ENCODE measurements at regions not wholly inside any gene's neighbourhood (a gene's known extent, or its start where the extent isn't known, plus 50 kb on each side); places are given as distances from the start of the nearest gene placed in this dataset.

DNA sequence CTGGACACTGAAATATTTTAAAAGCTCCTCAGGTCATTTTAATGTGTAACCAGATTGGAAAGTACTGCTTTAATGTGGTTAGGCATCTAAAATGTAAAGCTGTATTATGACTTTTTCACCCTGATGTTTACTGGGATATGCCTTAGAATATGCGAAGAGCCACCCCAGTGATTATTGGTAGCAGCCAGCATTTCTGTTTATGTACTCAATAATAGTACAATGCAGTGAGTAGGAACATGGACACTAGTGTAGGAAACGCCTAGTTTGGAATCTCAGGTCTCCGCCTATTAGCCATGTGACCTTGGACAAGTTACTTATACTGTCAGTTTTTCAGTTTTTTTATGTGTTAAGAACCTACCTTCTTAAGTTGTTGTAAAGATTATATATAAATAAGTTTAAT, 446.0 kb upstream of the PITX2 start:
- TF ChIP-seq MXI1 (conservative IDR thresholded peaks at IDR 0.05; ENCODE audit: poor library complexity, severe bottlenecking) (no peak), EZH2 (IDR thresholded peaks at IDR 0.05; ENCODE audit: borderline replicate concordance, insufficient read depth, low read length, poor library complexity, severe bottlenecking) (no peak), EP300 (conservative IDR thresholded peaks at IDR 0.05; ENCODE audit: poor library complexity, severe bottlenecking) (no peak), TAF1 (IDR thresholded peaks at IDR 0.05; ENCODE audit: low read depth) (no peak), RAD21 (conservative IDR thresholded peaks at IDR 0.05) (no peak), POLR2AphosphoS5 (IDR thresholded peaks at IDR 0.05) (no peak), SMC3 (conservative IDR thresholded peaks at IDR 0.05; ENCODE audit: poor library complexity) (no peak)
- TF ChIP-seq, protein P1, sequence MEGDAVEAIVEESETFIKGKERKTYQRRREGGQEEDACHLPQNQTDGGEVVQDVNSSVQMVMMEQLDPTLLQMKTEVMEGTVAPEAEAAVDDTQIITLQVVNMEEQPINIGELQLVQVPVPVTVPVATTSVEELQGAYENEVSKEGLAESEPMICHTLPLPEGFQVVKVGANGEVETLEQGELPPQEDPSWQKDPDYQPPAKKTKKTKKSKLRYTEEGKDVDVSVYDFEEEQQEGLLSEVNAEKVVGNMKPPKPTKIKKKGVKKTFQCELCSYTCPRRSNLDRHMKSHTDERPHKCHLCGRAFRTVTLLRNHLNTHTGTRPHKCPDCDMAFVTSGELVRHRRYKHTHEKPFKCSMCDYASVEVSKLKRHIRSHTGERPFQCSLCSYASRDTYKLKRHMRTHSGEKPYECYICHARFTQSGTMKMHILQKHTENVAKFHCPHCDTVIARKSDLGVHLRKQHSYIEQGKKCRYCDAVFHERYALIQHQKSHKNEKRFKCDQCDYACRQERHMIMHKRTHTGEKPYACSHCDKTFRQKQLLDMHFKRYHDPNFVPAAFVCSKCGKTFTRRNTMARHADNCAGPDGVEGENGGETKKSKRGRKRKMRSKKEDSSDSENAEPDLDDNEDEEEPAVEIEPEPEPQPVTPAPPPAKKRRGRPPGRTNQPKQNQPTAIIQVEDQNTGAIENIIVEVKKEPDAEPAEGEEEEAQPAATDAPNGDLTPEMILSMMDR (IDR thresholded peaks at IDR 0.05; ENCODE audit: poor library complexity, severe bottlenecking) = no peak
- TF ChIP-seq, protein P2, sequence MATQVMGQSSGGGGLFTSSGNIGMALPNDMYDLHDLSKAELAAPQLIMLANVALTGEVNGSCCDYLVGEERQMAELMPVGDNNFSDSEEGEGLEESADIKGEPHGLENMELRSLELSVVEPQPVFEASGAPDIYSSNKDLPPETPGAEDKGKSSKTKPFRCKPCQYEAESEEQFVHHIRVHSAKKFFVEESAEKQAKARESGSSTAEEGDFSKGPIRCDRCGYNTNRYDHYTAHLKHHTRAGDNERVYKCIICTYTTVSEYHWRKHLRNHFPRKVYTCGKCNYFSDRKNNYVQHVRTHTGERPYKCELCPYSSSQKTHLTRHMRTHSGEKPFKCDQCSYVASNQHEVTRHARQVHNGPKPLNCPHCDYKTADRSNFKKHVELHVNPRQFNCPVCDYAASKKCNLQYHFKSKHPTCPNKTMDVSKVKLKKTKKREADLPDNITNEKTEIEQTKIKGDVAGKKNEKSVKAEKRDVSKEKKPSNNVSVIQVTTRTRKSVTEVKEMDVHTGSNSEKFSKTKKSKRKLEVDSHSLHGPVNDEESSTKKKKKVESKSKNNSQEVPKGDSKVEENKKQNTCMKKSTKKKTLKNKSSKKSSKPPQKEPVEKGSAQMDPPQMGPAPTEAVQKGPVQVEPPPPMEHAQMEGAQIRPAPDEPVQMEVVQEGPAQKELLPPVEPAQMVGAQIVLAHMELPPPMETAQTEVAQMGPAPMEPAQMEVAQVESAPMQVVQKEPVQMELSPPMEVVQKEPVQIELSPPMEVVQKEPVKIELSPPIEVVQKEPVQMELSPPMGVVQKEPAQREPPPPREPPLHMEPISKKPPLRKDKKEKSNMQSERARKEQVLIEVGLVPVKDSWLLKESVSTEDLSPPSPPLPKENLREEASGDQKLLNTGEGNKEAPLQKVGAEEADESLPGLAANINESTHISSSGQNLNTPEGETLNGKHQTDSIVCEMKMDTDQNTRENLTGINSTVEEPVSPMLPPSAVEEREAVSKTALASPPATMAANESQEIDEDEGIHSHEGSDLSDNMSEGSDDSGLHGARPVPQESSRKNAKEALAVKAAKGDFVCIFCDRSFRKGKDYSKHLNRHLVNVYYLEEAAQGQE (IDR thresholded peaks at IDR 0.05; ENCODE audit: borderline replicate concordance) = no peak
- Histone ChIP-seq H3K9ac (ENCODE audit: low read length) (no peak overlapping the region), H3K4me3 (ENCODE audit: low read length) (no peak overlapping the region), H3K79me2 (replicated peaks; ENCODE audit: insufficient read depth, low read length) (no peaks in the 10 kb centered on the region), H4K20me1 (ENCODE audit: insufficient read depth) (no peaks in the 10 kb centered on the region), H3K9me2 (ENCODE audit: insufficient read depth, low read length) (no peaks in the 10 kb centered on the region), H3K27ac (ENCODE audit: low read length) (no peak overlapping the region), H3K27me3 (ENCODE audit: insufficient read depth, low read depth, low read length) (no peaks in the 10 kb centered on the region), H3K4me2 (ENCODE audit: low read length) (no peak overlapping the region), H3F3A (ENCODE audit: insufficient read depth, low read length, poor library complexity, severe bottlenecking) (no peaks in the 10 kb centered on the region), H3K9me3 (ENCODE audit: low read length) (no peaks in the 10 kb centered on the region), H2AFZ (ENCODE audit: low read depth, low read length) (no peak overlapping the region), H3K36me3 (ENCODE audit: insufficient read depth, low read length) (no peaks in the 10 kb centered on the region)

DNA sequence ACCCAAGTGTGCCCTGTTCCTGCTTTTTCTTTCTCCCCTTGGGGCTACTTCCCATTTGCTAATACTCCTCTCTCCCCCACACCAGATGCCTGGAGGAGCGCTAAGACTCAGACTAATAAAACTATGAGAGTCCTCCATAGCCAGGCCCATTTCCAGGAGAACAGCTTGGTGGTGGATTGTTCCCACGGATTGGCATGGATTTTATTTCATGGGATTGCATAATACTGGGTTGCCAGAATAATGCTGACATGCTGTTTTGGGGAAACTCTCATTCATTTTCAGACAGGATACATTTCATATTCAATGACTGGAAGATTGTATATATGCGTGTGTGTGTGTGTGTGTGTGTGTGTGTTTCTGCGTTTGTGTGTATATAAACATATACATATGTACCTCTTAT, 447.5 kb upstream of the PITX2 start:
- H3K9me2 ChIP-seq (ENCODE audit: insufficient read depth, low read length) = no peaks in the 10 kb centered on the region
- no peak overlapping the region for H3K27ac ChIP-seq (ENCODE audit: low read length)
- H3K4me2 ChIP-seq (ENCODE audit: low read length) = no peak overlapping the region
- H3K79me2 ChIP-seq (replicated peaks; ENCODE audit: insufficient read depth, low read length) = no peaks in the 10 kb centered on the region
- no peaks in the 10 kb centered on the region for H3K9me3 ChIP-seq (ENCODE audit: low read length)
- no peaks in the 10 kb centered on the region for H3K36me3 ChIP-seq (ENCODE audit: insufficient read depth, low read length)
- no peak overlapping the region for H3K4me3 ChIP-seq (ENCODE audit: low read length)
- no peak overlapping the region for H2AFZ ChIP-seq (ENCODE audit: low read depth, low read length)
- no peaks in the 10 kb centered on the region for H3F3A ChIP-seq (ENCODE audit: insufficient read depth, low read length, poor library complexity, severe bottlenecking)
- TF ChIP-seq RAD21 (conservative IDR thresholded peaks at IDR 0.05) (no peak), POLR2AphosphoS5 (IDR thresholded peaks at IDR 0.05) (no peak)
- no peak overlapping the region for H3K9ac ChIP-seq (ENCODE audit: low read length)
- no peaks in the 10 kb centered on the region for H4K20me1 ChIP-seq (ENCODE audit: insufficient read depth)
- no peaks in the 10 kb centered on the region for H3K27me3 ChIP-seq (ENCODE audit: insufficient read depth, low read depth, low read length)
